BE2C (cell line): ENCODE measurements at regions not wholly inside any gene's neighbourhood (a gene's known extent, or its start where the extent isn't known, plus 50 kb on each side); places are given as distances from the start of the nearest gene placed in this dataset.

Source experiments
- DNase-seq: peaks from one replicate; pipeline ENCODE4 v3.0.0-alpha.2; 2020
- H3K27me3 ChIP-seq: fragments of 250-450 bp; sonication (Bioruptor Pico); 2 replicates; pipeline ENCODE4 v1.5.1; 2020; ENCODE audit warnings: mild to moderate bottlenecking
- H3K36me3 ChIP-seq: fragments of 250-450 bp; sonication (Bioruptor Pico); 2 replicates; pipeline ENCODE4 v1.5.1; 2020; ENCODE audit warnings: mild to moderate bottlenecking
- H3K4me1 ChIP-seq: fragments of 250-450 bp; sonication (Bioruptor Pico); 2 replicates; pipeline ENCODE4 v1.5.1; 2020
- H3K4me3 ChIP-seq: 2 replicates; pipeline ENCODE4 v1.5.1; 2011; ENCODE audit warnings: low read depth, low read length
- H3K9me3 ChIP-seq: fragments of 250-450 bp; sonication (Bioruptor Pico); 2 replicates; pipeline ENCODE4 v1.5.1; 2020
- TF ChIP-seq, protein P1 (sequence below): IDR thresholded peaks from 2 replicates; pipeline ENCODE4 v1.5.1; 2012; ENCODE audit warnings: mild to moderate bottlenecking, low read depth, low read length

GRCh38 chr19:28330831-28331230, 882.1 kb downstream of the UQCRFS1 start:
- TF ChIP-seq, protein P1, sequence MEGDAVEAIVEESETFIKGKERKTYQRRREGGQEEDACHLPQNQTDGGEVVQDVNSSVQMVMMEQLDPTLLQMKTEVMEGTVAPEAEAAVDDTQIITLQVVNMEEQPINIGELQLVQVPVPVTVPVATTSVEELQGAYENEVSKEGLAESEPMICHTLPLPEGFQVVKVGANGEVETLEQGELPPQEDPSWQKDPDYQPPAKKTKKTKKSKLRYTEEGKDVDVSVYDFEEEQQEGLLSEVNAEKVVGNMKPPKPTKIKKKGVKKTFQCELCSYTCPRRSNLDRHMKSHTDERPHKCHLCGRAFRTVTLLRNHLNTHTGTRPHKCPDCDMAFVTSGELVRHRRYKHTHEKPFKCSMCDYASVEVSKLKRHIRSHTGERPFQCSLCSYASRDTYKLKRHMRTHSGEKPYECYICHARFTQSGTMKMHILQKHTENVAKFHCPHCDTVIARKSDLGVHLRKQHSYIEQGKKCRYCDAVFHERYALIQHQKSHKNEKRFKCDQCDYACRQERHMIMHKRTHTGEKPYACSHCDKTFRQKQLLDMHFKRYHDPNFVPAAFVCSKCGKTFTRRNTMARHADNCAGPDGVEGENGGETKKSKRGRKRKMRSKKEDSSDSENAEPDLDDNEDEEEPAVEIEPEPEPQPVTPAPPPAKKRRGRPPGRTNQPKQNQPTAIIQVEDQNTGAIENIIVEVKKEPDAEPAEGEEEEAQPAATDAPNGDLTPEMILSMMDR: no peak
- no peak for DNase-seq
- no peaks in the 10 kb centered on the region for H3K36me3 ChIP-seq
- no peaks in the 10 kb centered on the region for H3K9me3 ChIP-seq
- no peaks in the 10 kb centered on the region for H3K27me3 ChIP-seq
- no peaks in the 10 kb centered on the region for H3K4me1 ChIP-seq
- no peak overlapping the region for H3K4me3 ChIP-seq

- DNase-seq: no peak
- H3K4me1 ChIP-seq: no peaks in the 10 kb centered on the region
- no peaks in the 10 kb centered on the region for H3K27me3 ChIP-seq
- TF ChIP-seq, protein P1: no peak
- H3K36me3 ChIP-seq: no peaks in the 10 kb centered on the region
- no peak overlapping the region for H3K4me3 ChIP-seq
- H3K9me3 ChIP-seq: no peaks in the 10 kb centered on the region
Measured at GRCh38 chr19:28329429-28329828, 883.5 kb downstream of the UQCRFS1 start.

- Histone ChIP-seq H3K36me3 (no peaks in the 10 kb centered on the region), H3K27me3 (no peaks in the 10 kb centered on the region), H3K4me3 (no peak overlapping the region), H3K4me1 (no peaks in the 10 kb centered on the region), H3K9me3 (no peaks in the 10 kb centered on the region)
- TF ChIP-seq, protein P1: no peak
- no peak for DNase-seq
Measured at GRCh38 chr19:28327905-28328304, 885.0 kb downstream of the UQCRFS1 start.

GRCh38 chr19:28326746-28327145, 886.2 kb downstream of the UQCRFS1 start:
- no peaks in the 10 kb centered on the region for H3K4me1 ChIP-seq
- H3K27me3 ChIP-seq: no peaks in the 10 kb centered on the region
- TF ChIP-seq, protein P1: no peak
- H3K4me3 ChIP-seq: no peak overlapping the region
- H3K36me3 ChIP-seq: no peaks in the 10 kb centered on the region
- no peak for DNase-seq
- H3K9me3 ChIP-seq: no peaks in the 10 kb centered on the region

DNA sequence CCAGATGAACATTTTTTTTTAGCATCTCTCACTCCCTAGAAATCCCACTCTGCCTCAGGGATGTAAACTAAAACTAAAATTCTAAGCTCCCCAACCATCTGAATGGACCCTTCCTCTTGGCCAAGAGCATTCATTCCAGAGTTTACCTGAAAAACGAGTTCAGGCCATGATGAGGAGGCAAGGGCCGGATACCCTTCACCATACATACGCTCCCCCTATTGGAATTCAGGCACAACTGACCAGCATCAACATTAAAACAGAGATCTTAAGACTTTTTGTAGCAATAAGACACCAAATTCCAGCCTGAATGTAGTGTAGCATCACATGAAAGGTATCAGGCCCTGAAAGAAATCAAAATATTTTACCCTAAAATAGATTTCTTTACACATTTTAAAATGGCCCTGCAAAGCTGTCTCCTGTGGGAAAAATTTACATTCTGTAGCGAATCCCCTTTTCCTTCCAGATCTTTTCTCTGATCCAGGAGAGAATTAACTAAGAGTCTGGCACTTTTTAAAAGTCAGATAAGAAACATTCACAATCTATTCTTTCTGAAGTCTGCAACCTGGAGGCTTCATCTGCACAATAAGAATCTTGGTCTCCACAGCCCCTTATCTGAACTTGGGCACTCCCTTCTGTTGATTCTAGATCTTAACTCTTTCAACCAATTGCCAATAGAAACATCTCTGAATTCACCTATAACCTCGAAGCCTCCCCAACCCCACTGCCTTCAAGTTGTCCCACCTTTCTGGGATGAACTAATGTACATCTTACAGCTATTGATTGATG, 888.5 kb downstream of the UQCRFS1 start:
- TF ChIP-seq, protein P1: no peak
- H3K36me3 ChIP-seq: no peaks in the 10 kb centered on the region
- no peaks in the 10 kb centered on the region for H3K4me1 ChIP-seq
- no peak overlapping the region for H3K4me3 ChIP-seq
- H3K9me3 ChIP-seq: no peaks in the 10 kb centered on the region
- H3K27me3 ChIP-seq: no peaks in the 10 kb centered on the region
- DNase-seq: no peak

- TF ChIP-seq, protein P1: no peak
- Histone ChIP-seq H3K4me3 (no peak overlapping the region), H3K27me3 (no peaks in the 10 kb centered on the region), H3K9me3 (no peaks in the 10 kb centered on the region), H3K36me3 (no peaks in the 10 kb centered on the region), H3K4me1 (no peaks in the 10 kb centered on the region)
- no peak for DNase-seq
Measured at GRCh38 chr19:28322945-28323344, 890.0 kb downstream of the UQCRFS1 start.
